ENCODE measurements at regions not wholly inside any gene's neighbourhood (a gene's known extent, or its start where the extent isn't known, plus 50 kb on each side); places are given as distances from the start of the nearest gene placed in this dataset.
"Not testable (repeated sequence)": the region's sequence is repeated elsewhere in the genome, so short reads cannot be mapped to it uniquely, and the experiment has no call there.

- DNase-seq: not testable (repeated sequence)
These were observed 62.8 kb downstream of the SCP2D1 start for GRCh38 chr20:18876394-18876793.

- no peak for DNase-seq
These were observed 65.7 kb downstream of the SCP2D1 start for GRCh38 chr20:18879262-18879661.

GRCh38 chr20:18886756-18887155, 73.2 kb downstream of the SCP2D1 start:
- no peak for DNase-seq

GRCh38 chr20:18901980-18902737, 88.6 kb downstream of the SCP2D1 start:
- no peak for DNase-seq

- DNase-seq: no peak
These were observed 90.6 kb downstream of the SCP2D1 start for GRCh38 chr20:18904192-18904591.

- no peak for DNase-seq
These were observed 91.0 kb downstream of the SCP2D1 start for GRCh38 chr20:18904624-18905023.

- no peak for DNase-seq
These were observed 92.5 kb downstream of the SCP2D1 start for GRCh38 chr20:18906046-18906445.

GRCh38 chr20:18907353-18907752, 93.8 kb downstream of the SCP2D1 start:
- no peak for DNase-seq

GRCh38 chr20:18908109-18908508, 94.5 kb downstream of the SCP2D1 start:
- DNase-seq: no peak

GRCh38 chr20:18909254-18909653, 95.7 kb downstream of the SCP2D1 start:
- DNase-seq: no peak

- no peak for DNase-seq
These were observed 100.1 kb downstream of the SCP2D1 start for GRCh38 chr20:18913701-18914100.

- DNase-seq: no peak
These were observed 101.2 kb downstream of the SCP2D1 start for GRCh38 chr20:18914796-18915195.

GRCh38 chr20:18916886-18917750, 103.5 kb downstream of the SCP2D1 start:
- no peak for DNase-seq

- no peak for DNase-seq
These were observed 106.4 kb downstream of the SCP2D1 start for GRCh38 chr20:18919996-18920395.

GRCh38 chr20:18921291-18921690, 107.7 kb downstream of the SCP2D1 start:
- DNase-seq: no peak

- DNase-seq: no peak
These were observed 108.7 kb downstream of the SCP2D1 start for GRCh38 chr20:18922251-18922650.

GRCh38 chr20:18922898-18923297, 109.3 kb downstream of the SCP2D1 start:
- no peak for DNase-seq

- no peak for DNase-seq
These were observed 113.4 kb downstream of the SCP2D1 start for GRCh38 chr20:18926965-18927364.

- no peak for DNase-seq
These were observed 115.0 kb downstream of the SCP2D1 start for GRCh38 chr20:18928626-18929025.

GRCh38 chr20:18929800-18930199, 116.2 kb downstream of the SCP2D1 start:
- DNase-seq: no peak

GRCh38 chr20:18943542-18943941, 130.0 kb downstream of the SCP2D1 start:
- no peak for DNase-seq

- DNase-seq: no peak
These were observed 143.3 kb downstream of the SCP2D1 start for GRCh38 chr20:18956890-18957289.

GRCh38 chr20:18957328-18957727, 143.7 kb downstream of the SCP2D1 start:
- no peak for DNase-seq

GRCh38 chr20:18971121-18971520, 157.5 kb downstream of the SCP2D1 start:
- DNase-seq: no peak
